Amniotic stem cell (primary cell): ENCODE measurements at regions not wholly inside any gene's neighbourhood (a gene's known extent, or its start where the extent isn't known, plus 50 kb on each side); places are given as distances from the start of the nearest gene placed in this dataset.
"Not testable (repeated sequence)": the region's sequence is repeated elsewhere in the genome, so short reads cannot be mapped to it uniquely, and the experiment has no call there.

ENCODE experiments used
- DNase-seq: peaks from one replicate; lab custom pipeline; 2025; lab: John Stamatoyannopoulos, UW

GRCh38 chr1:88544195-88544594 lies 139.9 kb upstream of the PKN2 start:
- DNase-seq: no peak

- no peak for DNase-seq
These were observed 134.5 kb upstream of the PKN2 start for GRCh38 chr1:88549536-88549935.

GRCh38 chr1:88552226-88552625 lies 131.8 kb upstream of the PKN2 start:
- no peak for DNase-seq

GRCh38 chr1:88557014-88557413 lies 127.1 kb upstream of the PKN2 start:
- no peak for DNase-seq

GRCh38 chr1:88560621-88561020 lies 123.5 kb upstream of the PKN2 start:
- no peak for DNase-seq

- no peak for DNase-seq
These were observed 121.1 kb upstream of the PKN2 start for GRCh38 chr1:88562991-88563390.

GRCh38 chr1:88566615-88567387 lies 117.3 kb upstream of the PKN2 start:
- no peak for DNase-seq

GRCh38 chr1:88571506-88571905 lies 112.6 kb upstream of the PKN2 start:
- DNase-seq: no peak

- DNase-seq: no peak
These were observed 104.5 kb upstream of the PKN2 start for GRCh38 chr1:88579598-88579997.

- DNase-seq: no peak
These were observed 102.4 kb upstream of the PKN2 start for GRCh38 chr1:88581703-88582102.

GRCh38 chr1:88593358-88593757 lies 90.7 kb upstream of the PKN2 start:
- DNase-seq: no peak

GRCh38 chr1:88595355-88596002 lies 88.6 kb upstream of the PKN2 start:
- no peak for DNase-seq

- not testable (repeated sequence) for DNase-seq
These were observed 86.1 kb upstream of the PKN2 start for GRCh38 chr1:88597973-88598372.

GRCh38 chr1:88608139-88608943 lies 75.7 kb upstream of the PKN2 start:
- no peak for DNase-seq

- DNase-seq: no peak
These were observed 75.0 kb upstream of the PKN2 start for GRCh38 chr1:88609051-88609450.

- DNase-seq: no peak
These were observed 73.4 kb upstream of the PKN2 start for GRCh38 chr1:88610687-88611086.

- no peak for DNase-seq
These were observed 71.8 kb upstream of the PKN2 start for GRCh38 chr1:88612292-88612691.

GRCh38 chr1:88612773-88613172 lies 71.3 kb upstream of the PKN2 start:
- DNase-seq: no peak

GRCh38 chr1:88618331-88618730 lies 65.7 kb upstream of the PKN2 start:
- DNase-seq: no peak

- DNase-seq: not testable (repeated sequence)
These were observed 61.0 kb upstream of the PKN2 start for GRCh38 chr1:88623101-88623500.
